ENCODE measurements at regions not wholly inside any gene's neighbourhood (a gene's known extent, or its start where the extent isn't known, plus 50 kb on each side); places are given as distances from the start of the nearest gene placed in this dataset.
"Not testable (repeated sequence)": the region's sequence is repeated elsewhere in the genome, so short reads cannot be mapped to it uniquely, and the experiment has no call there.

- CTCF ChIA-PET, result no interaction called here
- POLR2A ChIA-PET, result no interaction called here
These were observed 303.6 kb upstream of the LRRN1 start for GRCh38 chr3:3495611-3496010.

- ChIA-PET CTCF (no interaction called here), POLR2A (no interaction called here)
These were observed 297.2 kb upstream of the CRBN start for GRCh38 chr3:3476669-3477068.

- CTCF ChIA-PET, result no interaction called here
These were observed 289.1 kb upstream of the CRBN start for GRCh38 chr3:3468596-3468995.

GRCh38 chr3:3464131-3464530 lies 284.6 kb upstream of the CRBN start:
- ChIA-PET CTCF (no interaction called here), POLR2A (no interaction called here)

More at GRCh38 chr3:3468596-3468995, 289.1 kb upstream of the CRBN start:
- POLR2A ChIA-PET, result no interaction called here

GRCh38 chr3:3461317-3461716 lies 281.8 kb upstream of the CRBN start:
- CTCF ChIA-PET, result no interaction called here
- POLR2A ChIA-PET, result no interaction called here

GRCh38 chr3:3448468-3448867 lies 269.0 kb upstream of the CRBN start:
- ChIA-PET POLR2A (no interaction called here), CTCF (no interaction called here)

GRCh38 chr3:3447641-3448040 lies 268.1 kb upstream of the CRBN start:
- POLR2A ChIA-PET, result no interaction called here
- CTCF ChIA-PET, result no interaction called here

- CTCF ChIA-PET, result no interaction called here
- POLR2A ChIA-PET, result no interaction called here
These were observed 266.8 kb upstream of the CRBN start for GRCh38 chr3:3446251-3446650.

- ChIA-PET CTCF (no interaction called here), POLR2A (no interaction called here)
These were observed 264.0 kb upstream of the CRBN start for GRCh38 chr3:3443482-3443881.

GRCh38 chr3:3433711-3434110 lies 254.2 kb upstream of the CRBN start:
- ChIA-PET CTCF (no interaction called here), POLR2A (no interaction called here)

- POLR2A ChIA-PET, result no interaction called here
- CTCF ChIA-PET, result no interaction called here
These were observed 250.3 kb upstream of the CRBN start for GRCh38 chr3:3429841-3430240.

GRCh38 chr3:3407707-3408106 lies 228.2 kb upstream of the CRBN start:
- CTCF ChIA-PET, POLR2A ChIA-PET: not testable (repeated sequence)

- POLR2A ChIA-PET, result no interaction called here
- CTCF ChIA-PET, result no interaction called here
These were observed 225.6 kb upstream of the CRBN start for GRCh38 chr3:3405131-3405530.

GRCh38 chr3:3403700-3404099 lies 224.2 kb upstream of the CRBN start:
- ChIA-PET CTCF (no interaction called here), POLR2A (no interaction called here)

GRCh38 chr3:3392946-3393345 lies 213.5 kb upstream of the CRBN start:
- CTCF ChIA-PET, result no interaction called here
- POLR2A ChIA-PET, result no interaction called here

GRCh38 chr3:3383461-3383860 lies 204.0 kb upstream of the CRBN start:
- CTCF ChIA-PET, result no interaction called here
- POLR2A ChIA-PET, result no interaction called here

GRCh38 chr3:3372210-3372777 lies 192.8 kb upstream of the CRBN start:
- ChIA-PET POLR2A (no interaction called here), CTCF (no interaction called here)

GRCh38 chr3:3368306-3368705 lies 188.8 kb upstream of the CRBN start:
- CTCF ChIA-PET, result no interaction called here
- POLR2A ChIA-PET, result no interaction called here

- CTCF ChIA-PET, result no interaction called here
- POLR2A ChIA-PET, result no interaction called here
These were observed 186.9 kb upstream of the CRBN start for GRCh38 chr3:3366386-3366785.

- ChIA-PET CTCF (no interaction called here), POLR2A (no interaction called here)
These were observed 186.2 kb upstream of the CRBN start for GRCh38 chr3:3365716-3366115.

GRCh38 chr3:3356846-3357245 lies 177.4 kb upstream of the CRBN start:
- ChIA-PET CTCF (no interaction called here), POLR2A (no interaction called here)

- ChIA-PET POLR2A (no interaction called here), CTCF (no interaction called here)
These were observed 176.0 kb upstream of the CRBN start for GRCh38 chr3:3355442-3355841.

GRCh38 chr3:3353153-3353552 lies 173.7 kb upstream of the CRBN start:
- CTCF ChIA-PET, result no interaction called here
- POLR2A ChIA-PET, result no interaction called here

All from activated CD8-positive, alpha-beta memory T cell treated with anti-CD3 and anti-CD28 coated beads for 36 hours (primary cell).